Esophagus muscularis mucosa (tissue), 3 donors: ENCODE measurements at regions not wholly inside any gene's neighbourhood (a gene's known extent, or its start where the extent isn't known, plus 50 kb on each side); places are given as distances from the start of the nearest gene placed in this dataset.

ENCODE experiments used
- POLR2A ChIP-seq: fragments of 450-650 bp; IDR thresholded peaks from one replicate; pipeline ENCODE4 v1.6.1; 2017; ENCODE audit warnings: antibody characterized with exemption, moderate library complexity, mild to moderate bottlenecking, low read depth
- POLR2AphosphoS5 ChIP-seq, 2 donors: sonication (generic); formaldehyde crosslinking; IDR thresholded peaks; one replicate each; pipeline ENCODE4 v1.6.1; 2017; ENCODE audit warnings: antibody characterized with exemption in 2 of 2
- TF ChIP-seq, protein P1 (sequence below), 3 experiments: fragments of 200-600 bp in 2 of 3; fragments of 450-650 bp in 1 of 3; sonication (generic) in 2 of 3; IDR thresholded peaks; one replicate each; pipeline ENCODE4 v1.5.1; 2017 to 2019; ENCODE audit warnings: antibody characterized with exemption in 3 of 3, mild to moderate bottlenecking in 2 of 3, moderate library complexity in 1 of 3

DNA sequence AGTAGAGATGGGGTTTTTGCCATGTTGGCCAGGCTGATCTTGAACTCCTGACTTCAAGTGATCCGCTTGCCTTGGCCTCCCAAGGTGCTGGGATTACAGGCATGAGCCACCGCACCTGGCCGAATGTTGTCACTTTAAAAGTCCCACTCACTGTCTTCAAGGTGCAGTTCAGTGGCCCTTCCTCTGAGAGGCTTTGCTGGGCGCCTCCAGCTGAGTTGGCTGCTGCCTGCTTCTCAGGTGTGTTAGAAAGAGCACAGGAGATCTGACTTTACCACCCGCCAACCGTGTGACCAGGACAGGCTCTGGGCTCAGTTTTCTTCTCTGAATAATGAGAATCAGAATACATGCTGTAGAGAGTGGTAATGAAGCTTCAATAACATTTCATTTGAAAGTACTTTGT lies 207.4 kb downstream of the CEP135 start:
- TF ChIP-seq, protein P1, sequence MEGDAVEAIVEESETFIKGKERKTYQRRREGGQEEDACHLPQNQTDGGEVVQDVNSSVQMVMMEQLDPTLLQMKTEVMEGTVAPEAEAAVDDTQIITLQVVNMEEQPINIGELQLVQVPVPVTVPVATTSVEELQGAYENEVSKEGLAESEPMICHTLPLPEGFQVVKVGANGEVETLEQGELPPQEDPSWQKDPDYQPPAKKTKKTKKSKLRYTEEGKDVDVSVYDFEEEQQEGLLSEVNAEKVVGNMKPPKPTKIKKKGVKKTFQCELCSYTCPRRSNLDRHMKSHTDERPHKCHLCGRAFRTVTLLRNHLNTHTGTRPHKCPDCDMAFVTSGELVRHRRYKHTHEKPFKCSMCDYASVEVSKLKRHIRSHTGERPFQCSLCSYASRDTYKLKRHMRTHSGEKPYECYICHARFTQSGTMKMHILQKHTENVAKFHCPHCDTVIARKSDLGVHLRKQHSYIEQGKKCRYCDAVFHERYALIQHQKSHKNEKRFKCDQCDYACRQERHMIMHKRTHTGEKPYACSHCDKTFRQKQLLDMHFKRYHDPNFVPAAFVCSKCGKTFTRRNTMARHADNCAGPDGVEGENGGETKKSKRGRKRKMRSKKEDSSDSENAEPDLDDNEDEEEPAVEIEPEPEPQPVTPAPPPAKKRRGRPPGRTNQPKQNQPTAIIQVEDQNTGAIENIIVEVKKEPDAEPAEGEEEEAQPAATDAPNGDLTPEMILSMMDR (IDR thresholded peaks at IDR 0.05) = no peak
- TF ChIP-seq POLR2A (no peak), POLR2AphosphoS5 (IDR thresholded peaks at IDR 0.05) (no peak)
